ENCODE measurements at regions not wholly inside any gene's neighbourhood (a gene's known extent, or its start where the extent isn't known, plus 50 kb on each side); places are given as distances from the start of the nearest gene placed in this dataset.
"Not testable (repeated sequence)": the region's sequence is repeated elsewhere in the genome, so short reads cannot be mapped to it uniquely, and the experiment has no call there.

GRCh38 chr5:17089001-17089400, 128.4 kb upstream of the BASP1 start:
- DNase-seq: no peak

DNA sequence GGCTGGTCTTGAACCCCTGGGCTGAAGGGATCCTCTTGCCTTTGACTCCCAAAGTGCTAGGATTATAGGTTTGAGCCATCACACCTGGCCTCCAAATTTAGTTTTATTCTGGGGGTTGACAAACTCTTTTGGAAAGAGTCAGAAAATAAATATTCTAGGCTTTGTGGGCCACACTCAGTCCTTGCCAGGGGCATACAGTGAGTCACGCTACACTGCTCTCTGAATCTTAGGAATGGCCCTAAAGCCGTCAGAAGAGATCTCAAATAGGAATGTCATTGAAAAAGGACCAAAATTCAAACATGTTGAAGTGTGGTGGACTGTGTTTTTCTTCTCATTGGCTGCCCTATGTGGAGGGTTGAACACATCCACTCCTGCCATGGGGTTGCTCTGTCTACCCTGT, 127.7 kb upstream of the BASP1 start:
- DNase-seq: no peak

DNA sequence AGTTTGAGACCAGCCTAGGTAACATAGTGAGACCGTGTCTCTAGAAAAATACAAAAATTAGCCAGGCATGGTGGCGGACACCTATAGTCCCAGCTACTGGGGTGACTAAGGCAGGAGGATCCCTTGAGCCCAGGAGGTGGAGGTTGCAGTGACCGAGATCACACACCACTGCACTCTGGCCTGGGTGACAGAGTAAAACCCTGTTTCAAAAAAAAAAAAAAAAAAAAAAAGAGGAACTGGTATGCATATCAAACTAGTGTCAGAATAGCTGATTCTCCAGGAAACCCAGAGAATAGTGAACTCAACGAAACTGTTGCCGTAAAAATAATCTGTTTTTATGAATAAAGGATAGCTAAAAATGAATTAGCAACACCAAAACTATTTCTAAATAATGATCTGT, 126.6 kb upstream of the BASP1 start:
- no peak for DNase-seq

GRCh38 chr5:17094830-17095229, 122.6 kb upstream of the BASP1 start:
- no peak for DNase-seq

DNA sequence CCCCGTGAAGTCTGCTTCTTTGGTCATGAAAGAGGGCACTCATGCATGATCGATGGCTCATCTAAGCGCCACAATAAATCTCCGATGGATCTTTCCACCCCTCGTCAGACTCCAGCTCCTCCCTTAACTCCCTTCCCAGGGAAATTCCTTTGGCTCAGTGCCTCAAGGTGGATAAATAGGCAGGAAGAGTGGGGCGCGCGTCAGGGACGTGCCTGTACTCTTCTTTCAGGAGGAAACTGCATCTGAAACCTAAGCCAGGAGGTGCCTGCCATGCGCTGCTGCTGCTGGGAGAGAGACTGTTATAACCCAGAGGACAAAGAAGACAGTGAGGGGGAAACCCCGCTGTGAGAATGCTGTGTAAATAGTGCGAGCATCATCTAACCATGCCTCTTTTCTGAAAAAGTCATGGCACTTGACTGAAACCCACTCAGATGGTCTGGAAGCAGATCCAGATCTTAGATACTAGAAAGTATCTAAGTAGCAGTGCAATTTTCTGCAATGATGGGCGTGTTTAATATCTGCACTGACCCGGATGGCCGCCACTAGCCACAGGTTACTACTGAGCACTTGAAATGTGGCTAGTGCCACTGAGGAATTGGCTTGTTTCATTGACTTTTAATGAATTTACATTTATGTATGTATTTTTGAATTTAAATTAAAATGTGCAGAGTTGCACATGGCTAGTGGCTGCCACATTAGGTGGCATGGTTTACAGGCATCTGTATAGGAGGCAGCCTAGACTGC, 120.3 kb upstream of the BASP1 start:
- DNase-seq: no peak

DNA sequence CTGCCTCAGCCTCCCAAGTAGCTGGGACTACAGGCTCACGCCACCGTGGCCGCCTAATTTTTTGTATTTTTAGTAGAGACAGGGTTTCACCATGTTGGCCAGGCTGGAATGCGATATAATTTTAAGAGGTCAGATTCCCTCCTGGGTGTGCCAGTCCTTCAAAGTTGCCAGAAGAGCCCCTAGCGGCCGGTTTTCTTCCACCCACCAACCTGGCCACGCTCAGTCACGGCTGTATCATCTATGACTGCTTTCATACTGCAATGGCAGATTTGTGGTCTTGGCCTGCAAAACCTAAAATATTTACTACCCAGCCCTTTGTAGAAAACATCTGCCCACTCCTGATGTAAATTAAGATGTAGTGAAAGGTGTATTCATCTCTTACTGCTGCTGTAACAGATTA, 117.5 kb upstream of the BASP1 start:
- no peak for DNase-seq

GRCh38 chr5:17103461-17103860, 114.0 kb upstream of the BASP1 start:
- DNase-seq: no peak

GRCh38 chr5:17105744-17106418, 111.5 kb upstream of the BASP1 start:
- DNase-seq: no peak

DNA sequence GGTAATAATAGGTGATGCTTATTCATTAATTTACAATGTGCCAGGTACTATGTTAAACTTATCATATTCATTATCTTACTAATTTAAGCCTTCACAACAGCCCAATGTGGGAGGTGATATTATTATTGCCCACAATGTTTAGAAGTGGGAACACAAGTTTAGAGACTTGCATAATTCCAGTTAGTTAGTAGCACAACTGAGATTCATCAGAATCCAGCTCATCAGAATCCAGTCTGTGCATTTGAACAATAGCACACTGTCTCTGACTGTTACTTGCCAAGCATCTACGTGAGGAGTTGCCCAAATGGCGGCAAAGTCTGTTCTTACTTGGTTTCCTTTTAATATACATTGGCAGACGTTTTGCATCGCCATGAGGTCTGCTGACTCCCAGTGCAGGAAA, 110.9 kb upstream of the BASP1 start:
- no peak for DNase-seq

- not testable (repeated sequence) for DNase-seq
Observed at GRCh38 chr5:17112091-17112716, 105.2 kb upstream of the BASP1 start.

DNA sequence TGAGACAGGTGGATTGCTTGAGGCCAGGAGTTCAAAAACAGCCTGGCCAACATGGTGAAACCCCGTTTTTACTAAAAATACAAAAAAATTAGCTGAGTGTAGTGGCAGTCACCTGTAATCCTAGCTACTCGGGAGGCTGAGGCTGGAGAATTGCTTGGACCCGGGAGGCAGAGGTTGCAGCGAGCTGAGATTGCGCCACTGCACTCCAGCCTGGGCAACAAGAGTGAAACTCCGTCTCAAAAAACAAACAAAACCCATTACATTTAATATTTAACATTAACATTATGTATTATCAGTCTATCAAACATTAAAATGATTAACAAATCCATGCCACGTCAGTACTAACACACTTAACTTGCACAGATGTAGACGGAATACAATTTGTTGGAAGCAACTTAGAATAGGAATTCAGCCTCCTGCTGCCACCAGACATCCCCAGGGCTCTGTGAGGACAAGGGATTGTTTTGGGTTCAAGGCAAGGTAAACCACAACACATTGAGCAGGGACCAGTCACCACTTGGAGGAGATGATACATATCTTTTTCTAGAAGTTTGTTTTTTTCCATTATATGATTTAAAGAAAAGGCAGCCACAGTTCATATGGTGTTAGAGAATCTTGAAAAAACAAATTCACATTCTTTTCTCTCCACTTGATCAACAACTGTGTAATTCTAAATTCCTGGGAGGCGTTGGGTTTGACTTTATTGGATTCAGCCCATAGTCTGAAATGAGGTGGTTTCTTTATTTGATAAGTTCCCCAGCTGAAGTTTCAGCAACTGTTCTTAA, 104.1 kb upstream of the BASP1 start:
- no peak for DNase-seq

DNA sequence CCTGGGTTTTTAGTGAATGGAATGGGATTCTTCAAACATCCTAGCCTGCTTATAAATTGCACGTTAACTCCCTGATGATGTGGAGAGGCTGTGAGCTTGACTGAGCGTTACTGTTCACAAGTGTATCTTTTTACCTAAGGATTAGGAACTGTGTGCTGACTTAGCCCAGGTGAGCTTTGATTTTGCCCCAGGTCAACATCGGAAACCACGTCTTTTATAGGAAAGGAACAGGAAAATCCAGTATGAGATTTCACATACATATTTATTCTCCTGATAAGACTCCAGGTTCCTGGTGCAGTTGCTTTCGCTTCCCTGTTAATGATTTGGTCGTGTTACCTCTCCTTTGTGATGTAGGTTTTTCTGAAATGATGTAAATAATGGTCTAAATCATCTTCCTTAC, 103.2 kb upstream of the BASP1 start:
- DNase-seq: no peak

DNA sequence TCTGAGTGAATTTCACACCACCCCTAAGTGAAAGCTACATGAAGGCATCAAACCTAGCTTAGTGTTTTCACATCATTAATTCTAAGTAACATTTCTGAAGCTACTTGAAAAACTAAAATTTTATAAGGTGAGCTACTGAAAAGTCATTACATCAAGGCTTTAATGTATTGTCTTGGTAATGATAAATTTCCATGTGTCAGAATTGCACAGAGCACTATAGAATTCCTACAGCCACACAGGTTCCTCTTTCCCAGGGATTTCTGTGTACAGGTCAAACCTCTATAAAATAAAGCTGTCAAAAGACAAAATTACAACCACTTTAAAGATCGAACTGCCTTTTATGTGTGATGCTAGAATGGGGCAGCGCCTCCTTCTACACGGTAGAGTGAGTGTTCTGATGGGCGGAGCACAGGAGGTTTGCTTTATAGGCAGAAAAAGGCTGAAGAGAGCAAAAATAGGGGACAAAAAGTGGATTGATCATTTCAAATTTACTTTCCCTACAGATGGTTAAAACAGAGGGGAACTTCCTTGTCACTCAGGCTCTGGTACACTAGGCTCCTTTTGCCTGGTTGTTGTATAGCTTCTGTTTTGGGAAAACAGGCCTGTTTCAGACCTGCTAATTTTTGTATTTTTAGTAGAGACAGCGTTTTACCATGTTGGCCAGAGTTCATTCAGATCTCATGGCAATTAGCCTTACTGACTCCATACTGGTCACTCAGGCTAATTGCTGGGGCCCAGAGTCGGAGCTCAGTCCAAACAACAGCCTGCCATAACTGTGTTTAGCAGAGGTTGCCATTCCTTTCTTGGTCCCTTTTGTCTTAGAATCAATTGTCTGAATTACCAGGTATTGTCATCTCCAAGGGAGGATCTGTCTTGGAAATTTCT, 102.5 kb upstream of the BASP1 start:
- DNase-seq: no peak

- no peak for DNase-seq
Observed at GRCh38 chr5:17115855-17116254, 101.6 kb upstream of the BASP1 start.

DNA sequence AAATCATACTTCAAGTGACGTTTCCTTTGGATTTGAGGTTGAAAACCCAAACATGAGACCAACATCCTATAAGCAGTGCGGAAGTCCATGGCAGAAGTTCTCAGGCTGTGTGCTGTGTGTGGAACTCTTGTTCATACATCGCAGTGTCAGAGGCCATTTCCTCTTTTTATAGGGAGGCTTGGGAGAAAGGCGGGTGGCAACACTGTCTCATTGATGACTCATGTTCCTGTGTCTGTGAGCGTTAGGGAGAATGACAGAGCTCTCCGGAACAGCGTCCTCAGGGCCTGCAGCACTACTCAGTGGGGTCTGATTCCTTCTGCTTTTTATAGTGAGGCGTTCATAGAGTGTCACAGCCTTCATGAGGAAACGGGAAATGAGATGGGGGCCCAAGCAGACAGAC, 98.8 kb upstream of the BASP1 start:
- DNase-seq: peak; percentile 44

GRCh38 chr5:17120209-17120608, 97.2 kb upstream of the BASP1 start:
- DNase-seq: no peak

DNA sequence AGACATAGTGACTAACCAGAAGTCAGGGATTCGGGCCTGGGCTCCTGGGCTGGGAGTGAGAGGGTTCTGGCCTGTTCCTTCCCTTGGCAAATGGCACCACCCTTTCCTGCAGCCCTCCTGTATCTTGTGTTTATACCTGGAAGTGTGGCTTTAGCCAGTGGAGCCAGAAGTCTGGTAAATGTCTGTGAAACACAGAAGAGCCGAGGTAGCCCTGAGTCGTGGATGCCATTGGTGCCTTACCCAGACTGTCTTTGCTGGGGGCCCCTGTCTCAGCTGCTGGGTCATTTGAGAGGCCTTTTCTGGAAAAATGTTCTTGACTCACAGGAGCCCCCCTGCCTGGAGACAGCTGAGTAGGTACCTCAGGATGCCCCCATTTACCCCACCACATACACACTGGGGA, 95.7 kb upstream of the BASP1 start:
- DNase-seq: no peak

- no peak for DNase-seq
Observed at GRCh38 chr5:17123010-17123409, 94.4 kb upstream of the BASP1 start.

DNA sequence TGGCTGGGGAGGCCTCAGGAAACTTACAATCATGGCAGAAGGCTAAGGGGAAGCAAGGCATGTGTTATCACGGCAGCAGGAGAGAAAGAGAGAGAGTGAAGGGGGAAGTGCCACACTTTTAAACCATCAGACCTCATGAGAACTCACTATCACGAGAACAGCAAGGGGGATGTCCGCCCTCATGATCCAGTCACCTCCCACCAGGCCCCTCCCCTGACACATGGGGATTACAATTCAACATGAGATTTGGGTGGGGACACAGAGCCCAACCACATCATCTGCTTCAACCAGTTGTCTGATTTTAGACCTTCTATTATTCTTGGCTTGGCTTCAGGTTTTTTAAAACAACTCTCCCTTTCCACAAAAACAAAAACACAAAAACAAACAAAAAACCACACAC, 93.7 kb upstream of the BASP1 start:
- not testable (repeated sequence) for DNase-seq

GRCh38 chr5:17127743-17128231, 89.6 kb upstream of the BASP1 start:
- no peak for DNase-seq

DNA sequence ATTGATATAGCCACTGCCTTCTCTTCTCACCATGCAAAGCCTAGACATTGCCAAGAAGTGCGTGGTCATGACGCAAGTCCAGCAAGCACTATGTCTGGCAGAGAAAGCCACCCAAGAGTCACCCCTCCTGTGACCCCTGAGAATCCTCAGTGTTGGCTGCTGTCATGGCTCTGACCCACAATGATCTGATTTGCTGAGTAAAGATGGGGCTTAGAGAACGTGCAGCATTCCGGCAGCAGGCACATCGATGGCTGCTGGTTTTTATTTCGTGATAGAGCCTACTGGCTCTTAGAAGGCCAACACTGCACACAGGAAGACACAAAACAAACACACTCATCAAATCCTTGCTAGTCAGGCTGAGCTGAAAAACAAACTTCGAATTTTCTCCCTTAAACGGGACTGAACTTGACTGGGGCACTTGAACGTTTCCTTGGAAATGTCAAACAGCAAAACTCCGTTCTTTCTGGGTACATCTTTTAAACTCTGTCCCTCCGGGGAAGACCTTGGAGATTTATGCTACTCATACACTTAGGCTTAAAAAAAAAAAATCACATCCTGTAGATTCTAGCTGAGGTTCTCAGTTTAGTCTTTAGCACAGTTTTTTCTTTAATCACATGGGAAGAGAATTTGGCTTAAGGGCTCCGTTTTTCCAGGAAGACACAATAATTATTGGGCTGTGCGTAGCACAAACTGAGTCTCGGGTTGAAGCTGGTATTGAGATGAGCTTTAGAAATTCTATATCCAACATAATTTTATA, 88.2 kb upstream of the BASP1 start:
- DNase-seq: no peak

All from T1000 (cell line).